K562 (cell line): ENCODE measurements at regions not wholly inside any gene's neighbourhood (a gene's known extent, or its start where the extent isn't known, plus 50 kb on each side); places are given as distances from the start of the nearest gene placed in this dataset.

Source experiments
- ATAC-seq: fragments of 200-7000 bp; cut with Tn5 transposase; 3 replicates; pipeline ENCODE4 v1.9.1; 2020; ENCODE audit warnings: moderate library complexity
- BruUV-seq: library from RNA; stranded (reverse); fragments of 400-500 nt; replicated peaks from 2 replicates; lab custom pipeline; 2021; lab: Mats Ljungman, UMichigan
- CTCF ChIA-PET: fragments of 300-600 bp; formaldehyde crosslinking; extraction: SDS; loops from one replicate; lab custom pipeline; 2021; ENCODE audit warnings: low intra/inter-chr PET ratio; lab: Yijun Ruan, JAX
- POLR2A ChIA-PET: fragments of 300-600, 350-650 bp; sonication (Branson Sonifier 250); formaldehyde crosslinking; extraction: SDS; loops from one replicate; lab custom pipeline; 2021; ENCODE audit warnings: antibody characterized with exemption, inconsistent platforms; lab: Yijun Ruan, JAX
- DNase-seq, 4 experiments: peaks; one replicate each; pipeline versions ENCODE4 v3.0.0 to v3.0.0-alpha.2; 2011 to 2018; ENCODE audit warnings: low spot score in 3 of 4, mixed read lengths in 3 of 4; ENCODE audit errors: extremely low read depth in 1 of 4
- FAIRE-seq: peaks from 2 replicates; lab custom pipeline; 2011; peaks lifted over from hg19 to GRCh38; lab: Jason Lieb, UNC
- H2AFZ ChIP-seq: 2 replicates; pipeline ENCODE4 v1.6.0; 2011; ENCODE audit warnings: low read depth, low read length, control low read depth, inconsistent platforms
- H3K27ac ChIP-seq: fragments of 200-600 bp; 3 replicates; pipeline ENCODE4 v1.8.0; 2011; ENCODE audit warnings: low read depth, mild to moderate bottlenecking, control low read depth, inconsistent platforms, low read length, moderate library complexity, mixed read lengths; ENCODE audit errors: extremely low read depth
- H3K27me3 ChIP-seq, 2 experiments: fragments of 300-600 bp in 1 of 2; 2 replicates in 1 of 2; 3 replicates in 1 of 2; pipeline versions ENCODE4 v1.6.0 to v1.8.0; 2011; ENCODE audit warnings: inconsistent platforms in 2 of 2, low read length in 2 of 2, mild to moderate bottlenecking in 1 of 2, mixed read lengths in 1 of 2, moderate library complexity in 1 of 2; ENCODE audit not compliant: control insufficient read depth in 2 of 2, insufficient read depth in 2 of 2
- H3K36me3 ChIP-seq: fragments of 300-600 bp; 3 replicates; pipeline ENCODE4 v1.8.0; 2011; ENCODE audit warnings: mild to moderate bottlenecking, low read length, inconsistent platforms; ENCODE audit not compliant: control insufficient read depth, insufficient read depth
- H3K4me1 ChIP-seq, 2 experiments: fragments of 200-600 bp in 1 of 2; replicated peaks in 1 of 2; 2 replicates in 1 of 2; 3 replicates in 1 of 2; pipeline versions ENCODE4 v1.5.1 to v1.8.0; 2011; ENCODE audit warnings: inconsistent platforms in 2 of 2, low read length in 2 of 2, mild to moderate bottlenecking in 1 of 2, mixed read lengths in 1 of 2, moderate library complexity in 1 of 2; ENCODE audit not compliant: control insufficient read depth in 2 of 2, insufficient read depth in 2 of 2
- H3K4me2 ChIP-seq: 2 replicates; pipeline ENCODE4 v1.6.1; 2011; ENCODE audit warnings: low read length, control low read depth, inconsistent platforms, mixed read lengths; ENCODE audit not compliant: insufficient read depth
- H3K4me3 ChIP-seq: fragments of 200-600 bp; sonication (generic), shearing (Covaris generic); 2 replicates; pipeline ENCODE4 v1.5.1; 2016; ENCODE audit warnings: control low read depth, inconsistent platforms
- H3K79me2 ChIP-seq: fragments of 200-600 bp; 3 replicates; pipeline ENCODE4 v1.8.0; 2011; ENCODE audit warnings: low read length, inconsistent platforms; ENCODE audit not compliant: control insufficient read depth, insufficient read depth
- H3K9ac ChIP-seq, 2 experiments: 2 replicates each; pipeline versions ENCODE4 v1.6.0 to v1.6.1; 2011; ENCODE audit warnings: low read depth in 2 of 2, low read length in 2 of 2, control low read depth in 1 of 2, inconsistent platforms in 1 of 2, mild to moderate bottlenecking in 1 of 2, mixed read lengths in 1 of 2; ENCODE audit not compliant: insufficient read depth in 1 of 2
- H3K9me1 ChIP-seq: one replicate; pipeline ENCODE4 v1.6.0; 2011; ENCODE audit warnings: inconsistent platforms, mild to moderate bottlenecking, low read length, moderate library complexity; ENCODE audit not compliant: control insufficient read depth, insufficient read depth
- H3K9me3 ChIP-seq: replicated peaks from 2 replicates; pipeline ENCODE4 v1.5.1; 2011; ENCODE audit warnings: low read depth, low read length, inconsistent platforms; ENCODE audit not compliant: control insufficient read depth, insufficient read depth
- H4K20me1 ChIP-seq: replicated peaks from 2 replicates; pipeline ENCODE4 v1.6.1; 2011; ENCODE audit warnings: low read length, inconsistent platforms, mixed read lengths; ENCODE audit not compliant: control insufficient read depth, insufficient read depth
- ATF7 ChIP-seq: fragments of 450-650 bp; IDR thresholded peaks from 2 replicates; pipeline ENCODE4 v1.7.1; 2014; ENCODE audit warnings: mild to moderate bottlenecking, moderate library complexity
- BRF1 ChIP-seq: IDR thresholded peaks from 3 replicates; pipeline ENCODE4 v1.6.1; 2011; ENCODE audit warnings: borderline replicate concordance, mild to moderate bottlenecking; ENCODE audit not compliant: insufficient read length; ENCODE audit errors: extremely low read depth
- CCAR2 ChIP-seq: fragments of 200-400 bp; formaldehyde crosslinking; IDR thresholded peaks from 2 replicates; pipeline ENCODE4 v1.6.1; 2017; ENCODE audit warnings: mild to moderate bottlenecking, low read depth, low read length
- ETV1 ChIP-seq: fragments of 450-650 bp; conservative IDR thresholded peaks from 2 replicates; pipeline ENCODE4 v1.6.1; 2016; ENCODE audit warnings: missing genetic modification characterization, control low read depth, low read depth, missing compliant biosample characterization
- IRF9 ChIP-seq: fragments of 450-650 bp; IDR thresholded peaks from 2 replicates; pipeline ENCODE4 v1.6.1; 2016; ENCODE audit warnings: missing biosample characterization, missing genetic modification characterization
- PTBP1 ChIP-seq: fragments of 200-400 bp; formaldehyde crosslinking; IDR thresholded peaks from 2 replicates; pipeline ENCODE4 v1.6.1; 2017; ENCODE audit warnings: low read depth, low read length
- RB1 ChIP-seq: fragments of 450-650 bp; IDR thresholded peaks from 2 replicates; pipeline ENCODE4 v1.6.1; 2017; ENCODE audit warnings: low read depth, mild to moderate bottlenecking
- RFX1 ChIP-seq: fragments of 450-650 bp; IDR thresholded peaks from 2 replicates; pipeline ENCODE4 v1.6.1; 2016; ENCODE audit warnings: mild to moderate bottlenecking, moderate library complexity
- SFPQ ChIP-seq: fragments of 200-400 bp; formaldehyde crosslinking; IDR thresholded peaks from 2 replicates; pipeline ENCODE4 v1.6.1; 2017; ENCODE audit warnings: mild to moderate bottlenecking, low read depth, low read length, moderate library complexity
- SMAD3 ChIP-seq: fragments of 450-650 bp; formaldehyde crosslinking; conservative IDR thresholded peaks from 2 replicates; pipeline ENCODE4 v1.4.0; 2020; ENCODE audit warnings: mild to moderate bottlenecking
- SP2 ChIP-seq: IDR thresholded peaks from 2 replicates; pipeline ENCODE4 v1.6.1; 2011; ENCODE audit warnings: mild to moderate bottlenecking, low read depth, low read length, moderate library complexity; ENCODE audit not compliant: poor library complexity, severe bottlenecking; ENCODE audit errors: extremely low read depth
- STAT5A ChIP-seq: IDR thresholded peaks from 2 replicates; pipeline ENCODE4 v1.6.1; 2012; ENCODE audit warnings: low read length, inconsistent platforms, borderline replicate concordance
- ZBTB43 ChIP-seq: sonication (generic); formaldehyde crosslinking; IDR thresholded peaks from 2 replicates; pipeline ENCODE4 v1.8.0; 2023; ENCODE audit warnings: mild to moderate bottlenecking, missing genetic modification reagents
- ZNF124 ChIP-seq: sonication (generic); formaldehyde crosslinking; IDR thresholded peaks from 2 replicates; pipeline ENCODE4 v1.8.1; 2022; ENCODE audit warnings: missing genetic modification reagents
- ZNF174 ChIP-seq: fragments of 250-450 bp; sonication (Bioruptor Pico); IDR thresholded peaks from 2 replicates; pipeline ENCODE4 v1.4.0; 2020; ENCODE audit warnings: mild to moderate bottlenecking
- ZNF766 ChIP-seq: fragments of 200-800 bp; sonication (Bioruptor generic); conservative IDR thresholded peaks from 2 replicates; pipeline ENCODE4 v1.6.1; 2016; ENCODE audit warnings: missing genetic modification characterization, missing compliant biosample characterization
- WGBS: fragments of 100-300 bp; shearing (Covaris generic); methylation state at CpG from one replicate; pipeline ENCODE4 v1.1.6; 2016; ENCODE audit warnings: low coverage, mixed read lengths; ENCODE audit not compliant: insufficient coverage; ENCODE audit errors: missing lambda C conversion rate; 5-methylcytosine and 5-hydroxymethylcytosine counted together
- in situ Hi-C: fragments of 300-500 bp; cut with MboI; formaldehyde crosslinking; loops from 4 replicates; pipeline ENCODE4 v1.15.0; 2018; ENCODE audit warnings: inconsistent platforms, mixed read lengths
- intact Hi-C: fragments of 100-400 bp; cut with micrococcal nuclease; formaldehyde crosslinking; loops from 2 replicates; pipeline ENCODE4 v1.14.2; 2022

- no peak for TF ChIP-seq STAT5A
Measured at GRCh38 chr15:62244762-62245161, 79.7 kb upstream of the C2CD4B start (continued).

GRCh38 chr15:62248277-62248984 lies 83.3 kb upstream of the C2CD4B start:
- DNase-seq, result no peak
- no peaks in the 10 kb centered on the region for H3K79me2 ChIP-seq
- BruUV-seq, result no TSS peak
- H3K4me2 ChIP-seq, result no peak overlapping the region
- FAIRE-seq, result no peak
- H3K9me3 ChIP-seq, result no peaks in the 10 kb centered on the region
- no peaks in the 10 kb centered on the region for H4K20me1 ChIP-seq
- no peaks in the 10 kb centered on the region for H3K36me3 ChIP-seq
- CTCF ChIA-PET, result no interaction called here
- H2AFZ ChIP-seq, result no peak overlapping the region
- H3K4me3 ChIP-seq, result no peak overlapping the region
- no peak overlapping the region for H3K9ac ChIP-seq
- no peak overlapping the region for H3K27ac ChIP-seq
- 9% methylated on average over 5 of the region's 8 CpGs for WGBS
- H3K9me1 ChIP-seq, result no peaks in the 10 kb centered on the region
- ATAC-seq, result no peak
- H3K4me1 ChIP-seq, result no peaks in the 10 kb centered on the region
- POLR2A ChIA-PET, result interaction anchor here (1.2 kb wide), 1 partner anchor 14 kb away, joined by 4 read pairs; no protein-coding TSS in a partner anchor
- H3K27me3 ChIP-seq, result peaks cover 0 to 28% of the 10 kb centered on the region in 2 experiments; a peak in 3 of 5 replicates
- in situ Hi-C loops (no loop called here), intact Hi-C loops (loop anchor here (10.0 kb wide), 1 partner anchor 164 kb away; no protein-coding TSS in a partner anchor)
- no peak for TF ChIP-seq ZNF766 (CRISPR knock-in tag)
- no peak for TF ChIP-seq RFX1
- TF ChIP-seq SP2, result no peak
- TF ChIP-seq ZBTB43 (CRISPR knock-in tag), result no peak
- no peak for TF ChIP-seq ZNF124 (CRISPR knock-in tag)
- no peak for TF ChIP-seq BRF1
- no peak for TF ChIP-seq PTBP1
- no peak for TF ChIP-seq IRF9
- no peak for TF ChIP-seq CCAR2
- TF ChIP-seq ETV1 (tag), result no peak
- TF ChIP-seq ATF7, result no peak
- no peak for TF ChIP-seq ZNF174 (CRISPR knock-in tag)
- TF ChIP-seq RB1, result no peak
- TF ChIP-seq SFPQ, result no peak
- TF ChIP-seq SMAD3 (CRISPR knock-in tag), result no peak
